ENCODE measurements at regions not wholly inside any gene's neighbourhood (a gene's known extent, or its start where the extent isn't known, plus 50 kb on each side); places are given as distances from the start of the nearest gene placed in this dataset.
A peak's percentile ranks its signal among the peaks of the same experiment; 100 is the strongest.
"Not testable (repeated sequence)": the region's sequence is repeated elsewhere in the genome, so short reads cannot be mapped to it uniquely, and the experiment has no call there.

DNA sequence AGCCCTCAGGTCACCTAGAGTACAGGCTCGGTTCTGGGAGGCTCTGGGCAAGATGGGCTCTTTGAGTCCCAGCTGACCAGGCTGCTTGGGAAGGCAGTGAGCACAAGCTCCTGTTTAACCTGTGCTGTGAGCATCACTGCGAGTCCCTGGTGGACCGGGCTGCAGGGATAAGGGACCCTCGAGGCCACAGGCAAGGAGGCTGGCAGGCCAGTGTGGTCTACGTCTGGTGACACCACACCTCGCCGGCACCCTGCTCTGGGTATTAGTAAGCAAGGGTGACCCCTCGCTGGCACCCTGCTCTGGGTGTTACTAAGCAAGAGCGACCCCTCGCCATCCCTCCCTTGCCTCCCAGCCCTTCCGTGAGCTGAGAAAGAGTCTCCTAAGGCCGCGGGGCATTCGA is 125.9 kb upstream of the FOXD4L5 start:
- H3K4me3 ChIP-seq: no peak overlapping the region
- H3K27me3 ChIP-seq: no peaks in the 10 kb centered on the region
- TF ChIP-seq, protein P1, sequence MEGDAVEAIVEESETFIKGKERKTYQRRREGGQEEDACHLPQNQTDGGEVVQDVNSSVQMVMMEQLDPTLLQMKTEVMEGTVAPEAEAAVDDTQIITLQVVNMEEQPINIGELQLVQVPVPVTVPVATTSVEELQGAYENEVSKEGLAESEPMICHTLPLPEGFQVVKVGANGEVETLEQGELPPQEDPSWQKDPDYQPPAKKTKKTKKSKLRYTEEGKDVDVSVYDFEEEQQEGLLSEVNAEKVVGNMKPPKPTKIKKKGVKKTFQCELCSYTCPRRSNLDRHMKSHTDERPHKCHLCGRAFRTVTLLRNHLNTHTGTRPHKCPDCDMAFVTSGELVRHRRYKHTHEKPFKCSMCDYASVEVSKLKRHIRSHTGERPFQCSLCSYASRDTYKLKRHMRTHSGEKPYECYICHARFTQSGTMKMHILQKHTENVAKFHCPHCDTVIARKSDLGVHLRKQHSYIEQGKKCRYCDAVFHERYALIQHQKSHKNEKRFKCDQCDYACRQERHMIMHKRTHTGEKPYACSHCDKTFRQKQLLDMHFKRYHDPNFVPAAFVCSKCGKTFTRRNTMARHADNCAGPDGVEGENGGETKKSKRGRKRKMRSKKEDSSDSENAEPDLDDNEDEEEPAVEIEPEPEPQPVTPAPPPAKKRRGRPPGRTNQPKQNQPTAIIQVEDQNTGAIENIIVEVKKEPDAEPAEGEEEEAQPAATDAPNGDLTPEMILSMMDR (IDR thresholded peaks at IDR 0.05): no peak
- H3K4me1 ChIP-seq: no peaks in the 10 kb centered on the region
- no peaks in the 10 kb centered on the region for H3K36me3 ChIP-seq
- H3K9me3 ChIP-seq: peaks cover 0 to 9% (median 3%) of the 10 kb centered on the region in 3 donors
- DNase-seq: no peak
- intact Hi-C loops (cut with DNase I; ENCODE audit: low total_unique reads): no loop called here
- H3K27ac ChIP-seq: no peak overlapping the region

DNA sequence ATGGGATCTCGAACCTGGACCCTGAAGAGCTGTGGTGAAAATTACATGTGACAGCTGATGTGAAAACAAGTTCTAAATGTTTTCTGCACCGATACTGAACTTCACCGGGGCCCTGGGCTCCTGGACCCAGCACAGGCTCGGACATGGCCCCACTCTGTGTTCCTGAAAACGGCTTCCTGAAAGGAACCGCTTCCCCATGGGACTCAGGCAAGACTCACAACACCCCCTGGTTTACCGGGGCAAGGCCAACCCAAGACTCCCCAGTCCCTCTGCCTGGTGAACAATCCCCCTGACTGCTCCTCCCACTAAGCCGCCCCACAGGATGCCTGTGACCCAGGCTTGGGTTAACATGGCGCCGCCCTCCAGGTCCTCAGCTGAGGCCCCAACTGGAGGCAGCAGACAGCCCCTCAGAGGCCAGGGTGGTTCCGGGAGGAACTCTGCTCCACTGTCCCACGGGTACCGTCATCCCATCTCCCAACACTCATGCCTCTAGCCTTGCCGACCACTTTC is 124.5 kb upstream of the FOXD4L5 start:
- no peak overlapping the region for H3K4me3 ChIP-seq
- H3K27me3 ChIP-seq: no peaks in the 10 kb centered on the region
- no peak overlapping the region for H3K27ac ChIP-seq
- no peak for DNase-seq
- intact Hi-C loops (cut with DNase I; ENCODE audit: low total_unique reads): no loop called here
- H3K4me1 ChIP-seq: no peaks in the 10 kb centered on the region
- peaks cover 0 to 5% (median 3%) of the 10 kb centered on the region in 3 donors for H3K9me3 ChIP-seq
- TF ChIP-seq, protein P1 (IDR thresholded peaks at IDR 0.05): no peak
- no peaks in the 10 kb centered on the region for H3K36me3 ChIP-seq

DNA sequence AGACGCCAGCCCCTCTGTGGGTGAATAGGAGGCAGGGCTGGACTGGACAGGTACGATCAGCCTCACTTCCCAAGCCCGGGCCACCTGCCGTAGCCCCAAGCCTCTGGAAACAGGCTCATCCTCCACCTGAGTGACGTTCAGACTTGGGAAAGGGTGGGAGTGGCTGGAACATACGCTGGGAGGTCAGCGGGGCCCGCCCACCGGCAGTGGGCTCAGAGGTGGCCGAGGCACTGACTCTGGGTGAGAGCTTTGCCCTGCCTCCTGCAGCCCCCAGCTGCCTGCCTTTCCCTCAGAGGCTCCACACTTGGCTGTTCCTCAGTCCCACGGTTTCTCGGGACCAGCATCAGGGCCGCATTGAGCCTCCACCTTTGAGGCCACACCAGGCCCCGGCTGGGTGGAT is 123.8 kb upstream of the FOXD4L5 start:
- intact Hi-C loops (cut with DNase I; ENCODE audit: low total_unique reads); DNase-seq: not testable (repeated sequence)

DNA sequence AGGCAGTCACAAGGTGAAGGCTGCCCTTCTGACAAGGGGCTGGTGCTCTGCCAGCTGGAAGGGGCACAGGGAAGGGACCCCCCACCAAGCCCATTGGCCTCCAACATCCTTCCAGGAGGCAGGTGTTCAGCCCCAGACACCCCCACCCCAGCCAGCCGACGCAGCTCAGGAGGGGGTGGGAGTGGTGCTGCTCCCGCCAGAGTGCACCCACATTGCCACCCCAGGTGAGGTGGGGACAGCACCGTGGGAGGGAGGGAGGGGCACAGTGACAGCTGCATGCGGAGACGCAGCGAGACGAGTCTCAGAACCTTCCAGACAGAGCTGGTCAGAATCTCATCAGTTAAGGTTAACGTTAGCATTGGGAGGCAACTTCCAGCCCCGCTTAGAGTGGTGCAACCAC is 121.6 kb upstream of the FOXD4L5 start:
- intact Hi-C loops (cut with DNase I; ENCODE audit: low total_unique reads): not testable (repeated sequence)

More for the DNA sequence above, 123.8 kb upstream of the FOXD4L5 start:
- H3K27me3 ChIP-seq, H3K27ac ChIP-seq, H3K9me3 ChIP-seq, H3K4me3 ChIP-seq, H3K4me1 ChIP-seq, H3K36me3 ChIP-seq: not testable (repeated sequence)

DNA sequence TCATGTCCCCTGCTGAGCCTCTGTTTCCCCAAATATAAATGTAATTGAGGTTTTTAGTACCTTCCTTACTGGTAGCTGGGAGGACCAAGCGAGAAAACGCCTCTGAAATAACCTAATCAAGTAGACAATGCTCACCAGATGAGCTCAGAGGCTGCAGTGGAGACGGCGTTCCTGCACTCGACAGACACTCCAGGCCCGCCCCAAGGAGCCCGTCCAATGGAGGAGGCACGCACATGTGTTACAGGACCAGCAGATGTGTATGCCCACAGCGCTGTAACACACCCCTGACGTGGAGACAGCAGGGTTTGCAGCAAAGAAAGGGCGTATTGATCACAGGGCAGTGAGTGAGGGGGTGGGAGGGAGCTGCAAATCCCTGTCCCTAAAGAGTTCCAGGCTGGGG is 120.8 kb upstream of the FOXD4L5 start:
- intact Hi-C loops (cut with DNase I; ENCODE audit: low total_unique reads); H3K27ac ChIP-seq; DNase-seq; H3K4me3 ChIP-seq; H3K9me3 ChIP-seq; H3K36me3 ChIP-seq; H3K4me1 ChIP-seq; H3K27me3 ChIP-seq: not testable (repeated sequence)

More for the DNA sequence above, 121.6 kb upstream of the FOXD4L5 start:
- not testable (repeated sequence) for H3K36me3 ChIP-seq, H3K27me3 ChIP-seq, H3K4me1 ChIP-seq, H3K4me3 ChIP-seq, H3K9me3 ChIP-seq, H3K27ac ChIP-seq
- peak in 1 of 2 donors; percentile 20 for DNase-seq

DNA sequence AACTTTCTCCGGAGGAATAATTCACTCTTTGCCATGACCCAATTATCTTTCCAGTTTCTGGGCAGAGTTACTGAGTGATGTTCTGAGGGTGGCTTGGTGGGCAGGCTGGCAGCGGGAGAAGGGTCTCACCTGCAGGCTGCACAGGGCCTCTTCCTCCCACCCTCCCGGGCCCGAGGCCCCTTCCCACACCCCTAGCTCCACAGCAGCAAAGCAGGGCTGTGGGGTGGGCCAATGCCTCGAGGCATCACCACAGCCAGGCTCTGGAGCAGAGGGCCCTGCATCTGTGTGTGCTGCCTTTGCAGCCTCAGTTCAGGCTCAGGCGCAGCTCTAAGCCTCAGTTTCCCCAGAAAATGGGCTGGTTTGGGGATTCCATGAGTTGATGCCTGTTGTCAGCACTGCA is 120.2 kb upstream of the FOXD4L5 start:
- DNase-seq: no peak
- intact Hi-C loops (cut with DNase I; ENCODE audit: low total_unique reads): no loop called here
- Histone ChIP-seq H3K4me3 (no peak overlapping the region), H3K9me3 (peaks cover 0 to 4% (median 0%) of the 10 kb centered on the region in 3 donors), H3K4me1 (no peaks in the 10 kb centered on the region), H3K27ac (no peak overlapping the region), H3K36me3 (no peaks in the 10 kb centered on the region), H3K27me3 (no peaks in the 10 kb centered on the region)
- TF ChIP-seq, protein P1 (IDR thresholded peaks at IDR 0.05): no peak

DNA sequence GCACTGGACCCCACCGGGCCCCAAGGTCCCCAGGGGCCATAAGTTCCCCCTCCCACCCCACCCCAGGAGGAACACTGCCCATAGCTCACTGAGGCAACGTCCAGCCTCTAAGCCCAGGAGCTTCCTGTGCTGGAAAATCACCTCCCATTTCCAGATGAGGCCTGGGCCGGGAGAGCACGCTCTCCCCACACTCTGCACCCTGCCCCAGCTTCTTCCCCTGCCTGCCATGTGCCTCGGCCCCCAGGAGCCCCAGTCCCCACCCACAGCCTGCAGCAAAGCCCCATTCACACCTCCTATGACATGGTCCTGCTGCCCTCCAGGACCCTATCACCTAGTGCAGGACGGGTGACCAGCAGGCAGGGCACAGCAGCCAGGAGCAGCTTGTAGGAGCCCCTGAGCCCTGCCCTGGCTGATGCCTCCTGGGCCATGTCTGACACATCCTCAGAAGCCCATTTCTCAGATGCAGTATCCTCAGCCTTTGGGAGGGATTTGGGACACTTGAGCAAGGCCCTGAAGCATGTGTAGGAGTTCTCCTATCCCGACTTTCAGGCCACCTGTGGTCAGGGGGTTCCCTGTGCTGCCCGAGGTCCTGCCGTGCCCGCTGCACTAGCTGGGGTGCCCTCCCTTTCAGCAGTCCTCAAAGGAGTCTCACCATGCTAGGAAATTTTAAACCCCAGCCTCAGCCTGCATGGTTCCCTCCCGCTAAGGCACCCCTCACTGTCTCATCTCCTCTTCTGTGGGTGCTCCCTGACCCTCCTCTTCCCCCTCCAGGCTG is 119.4 kb upstream of the FOXD4L5 start:
- Histone ChIP-seq H3K4me1 (no peaks in the 10 kb centered on the region), H3K27ac (no peak overlapping the region), H3K4me3 (no peak overlapping the region), H3K36me3 (no peaks in the 10 kb centered on the region), H3K9me3 (peaks cover 0 to 4% (median 0%) of the 10 kb centered on the region in 3 donors), H3K27me3 (no peaks in the 10 kb centered on the region)
- intact Hi-C loops (cut with DNase I; ENCODE audit: low total_unique reads): no loop called here
- TF ChIP-seq, protein P1 (IDR thresholded peaks at IDR 0.05): no peak
- DNase-seq: peak in 1 of 2 donors; percentile 40
